ENCODE measurements at regions not wholly inside any gene's neighbourhood (a gene's known extent, or its start where the extent isn't known, plus 50 kb on each side); places are given as distances from the start of the nearest gene placed in this dataset.

DNA sequence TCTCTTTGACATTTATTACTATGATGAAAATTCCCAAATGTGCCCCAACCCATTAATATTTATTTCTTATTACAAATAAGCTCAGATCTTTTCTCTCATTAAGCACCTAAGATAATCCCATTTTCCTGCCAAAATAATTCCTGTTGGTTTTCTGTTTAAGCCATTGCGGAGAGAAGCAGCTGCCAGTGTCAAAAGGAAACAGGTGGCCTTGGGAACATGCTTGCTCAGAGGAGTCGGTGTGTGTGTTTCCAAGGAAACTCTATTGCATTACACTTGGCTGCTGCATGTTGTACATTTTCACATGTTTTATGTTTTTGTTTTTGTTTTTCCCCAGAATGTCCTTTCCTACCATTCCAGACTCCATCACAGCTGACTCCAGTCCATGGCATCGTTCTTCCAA lies 56.4 kb downstream of the CD24 start:
- Histone ChIP-seq H3K27me3 (no peaks in the 10 kb centered on the region), H3K9me3 (no peaks in the 10 kb centered on the region), H3K36me3 (no peaks in the 10 kb centered on the region), H3K4me1 (peaks cover 0 to 11% (median 0%) of the 10 kb centered on the region in 3 donors), H3K27ac (no peak overlapping the region), H3K4me3 (no peak overlapping the region)
- WGBS, 2 donors = 30 to 50% methylated on average over 3 of the region's 3 CpGs
- DNase-seq = no peak
- no peak for TF ChIP-seq POLR2A (IDR thresholded peaks at IDR 0.05)
- TF ChIP-seq, protein P1, sequence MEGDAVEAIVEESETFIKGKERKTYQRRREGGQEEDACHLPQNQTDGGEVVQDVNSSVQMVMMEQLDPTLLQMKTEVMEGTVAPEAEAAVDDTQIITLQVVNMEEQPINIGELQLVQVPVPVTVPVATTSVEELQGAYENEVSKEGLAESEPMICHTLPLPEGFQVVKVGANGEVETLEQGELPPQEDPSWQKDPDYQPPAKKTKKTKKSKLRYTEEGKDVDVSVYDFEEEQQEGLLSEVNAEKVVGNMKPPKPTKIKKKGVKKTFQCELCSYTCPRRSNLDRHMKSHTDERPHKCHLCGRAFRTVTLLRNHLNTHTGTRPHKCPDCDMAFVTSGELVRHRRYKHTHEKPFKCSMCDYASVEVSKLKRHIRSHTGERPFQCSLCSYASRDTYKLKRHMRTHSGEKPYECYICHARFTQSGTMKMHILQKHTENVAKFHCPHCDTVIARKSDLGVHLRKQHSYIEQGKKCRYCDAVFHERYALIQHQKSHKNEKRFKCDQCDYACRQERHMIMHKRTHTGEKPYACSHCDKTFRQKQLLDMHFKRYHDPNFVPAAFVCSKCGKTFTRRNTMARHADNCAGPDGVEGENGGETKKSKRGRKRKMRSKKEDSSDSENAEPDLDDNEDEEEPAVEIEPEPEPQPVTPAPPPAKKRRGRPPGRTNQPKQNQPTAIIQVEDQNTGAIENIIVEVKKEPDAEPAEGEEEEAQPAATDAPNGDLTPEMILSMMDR (IDR thresholded peaks at IDR 0.05) = no peak
- intact Hi-C loops (cut with DNase I) = no loop called here

DNA sequence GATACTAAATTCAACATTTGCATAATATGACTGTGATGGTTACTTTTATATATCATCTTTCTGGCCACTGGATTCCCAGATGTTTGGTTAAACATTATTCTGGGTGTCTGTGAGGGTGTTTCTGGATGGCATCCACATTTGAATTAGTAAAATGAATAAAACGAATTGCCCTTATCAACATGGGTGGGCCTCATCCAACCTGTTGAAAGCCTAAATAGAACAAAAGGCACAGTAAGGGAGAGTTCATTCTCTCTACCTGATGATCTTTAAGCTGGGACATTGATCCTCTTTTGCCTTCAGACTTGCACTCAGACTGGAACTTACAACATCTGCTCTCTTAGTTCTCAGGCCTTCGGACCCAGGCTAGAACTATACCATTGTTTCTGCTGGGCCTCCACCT lies 57.6 kb downstream of the CD24 start:
- Histone ChIP-seq H3K36me3 (no peaks in the 10 kb centered on the region), H3K4me1 (peaks cover 6 to 22% (median 6%) of the 10 kb centered on the region in 3 donors), H3K27me3 (no peaks in the 10 kb centered on the region), H3K27ac (no peak overlapping the region), H3K9me3 (no peaks in the 10 kb centered on the region), H3K4me3 (no peak overlapping the region)
- 81 to 83% methylated on average over 2 of the region's 2 CpGs for WGBS, 2 donors
- DNase-seq = no peak
- intact Hi-C loops (cut with DNase I) = no loop called here
- TF ChIP-seq, protein P1 (IDR thresholded peaks at IDR 0.05) = no peak
- TF ChIP-seq POLR2A (IDR thresholded peaks at IDR 0.05) = no peak

DNA sequence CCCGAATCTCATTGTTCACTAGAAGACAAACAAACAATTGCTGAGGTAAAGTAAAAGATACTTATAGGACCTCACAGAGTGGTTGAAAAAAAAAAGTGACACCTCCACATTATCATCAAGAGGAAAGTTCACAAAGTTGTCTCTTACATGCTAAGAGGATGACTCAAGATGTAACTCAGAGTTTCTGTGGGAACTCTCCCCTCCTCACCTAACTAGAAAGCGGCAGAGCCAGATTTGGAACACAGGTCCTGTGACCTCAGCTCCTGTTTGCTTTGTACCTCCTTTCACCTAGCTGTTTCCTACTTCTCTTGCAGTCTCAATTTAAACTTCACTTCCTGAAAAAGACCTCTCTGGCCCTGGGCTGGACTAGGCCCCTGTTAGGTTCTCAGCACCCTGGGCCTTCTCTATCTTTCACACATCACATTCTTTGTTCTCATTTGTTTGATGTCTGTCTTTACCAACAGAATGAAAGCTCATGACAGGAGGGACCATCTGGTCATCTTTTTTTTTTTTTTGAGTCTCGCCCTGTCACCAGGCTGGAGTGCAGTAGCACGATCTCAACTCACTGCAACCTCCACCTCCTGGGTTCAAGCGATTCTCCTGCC lies 60.8 kb downstream of the CD24 start:
- Histone ChIP-seq H3K4me3 (no peak overlapping the region), H3K9me3 (no peaks in the 10 kb centered on the region), H3K36me3 (no peaks in the 10 kb centered on the region), H3K4me1 (peaks cover 6 to 52% (median 20%) of the 10 kb centered on the region in 3 donors), H3K27me3 (no peaks in the 10 kb centered on the region), H3K27ac (peak overlapping the region; percentile 19 to 91 (median 82))
- TF ChIP-seq POLR2A (IDR thresholded peaks at IDR 0.05) = no peak
- TF ChIP-seq, protein P1 (IDR thresholded peaks at IDR 0.05) = no peak
- WGBS, 2 donors = 71 to 81% methylated on average over 5 of the region's 5 CpGs
- intact Hi-C loops (cut with DNase I) = no loop called here
- DNase-seq = no peak

DNA sequence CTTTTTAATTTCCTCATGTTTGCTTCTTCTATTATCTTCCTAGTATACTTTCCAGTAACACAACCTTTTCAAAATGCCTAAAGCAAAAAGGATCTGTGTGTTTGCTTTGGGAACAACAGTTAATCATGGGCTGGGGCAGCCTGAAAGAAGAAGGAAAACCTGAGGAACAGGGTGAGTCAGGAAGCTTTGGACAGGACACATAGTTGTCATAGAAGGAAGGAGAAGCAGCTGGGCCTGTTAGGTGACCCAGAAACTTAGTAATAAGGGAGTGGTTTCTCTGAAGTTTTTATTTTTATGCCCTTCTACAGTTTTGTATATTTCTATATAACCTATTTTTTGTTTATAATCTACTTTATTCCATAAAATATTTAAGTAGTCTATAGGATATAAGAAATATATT lies 61.4 kb downstream of the CD24 start:
- H3K36me3 ChIP-seq = no peaks in the 10 kb centered on the region
- H3K4me1 ChIP-seq = peaks cover 6 to 58% (median 20%) of the 10 kb centered on the region in 3 donors
- H3K4me3 ChIP-seq = no peak overlapping the region
- H3K9me3 ChIP-seq = no peaks in the 10 kb centered on the region
- intact Hi-C loops (cut with DNase I) = no loop called here
- peak overlapping the region; percentile 74 to 91 (median 86) for H3K27ac ChIP-seq
- no peaks in the 10 kb centered on the region for H3K27me3 ChIP-seq
- no peak for DNase-seq
- TF ChIP-seq, protein P1 (IDR thresholded peaks at IDR 0.05) = no peak
- TF ChIP-seq POLR2A (IDR thresholded peaks at IDR 0.05) = no peak

DNA sequence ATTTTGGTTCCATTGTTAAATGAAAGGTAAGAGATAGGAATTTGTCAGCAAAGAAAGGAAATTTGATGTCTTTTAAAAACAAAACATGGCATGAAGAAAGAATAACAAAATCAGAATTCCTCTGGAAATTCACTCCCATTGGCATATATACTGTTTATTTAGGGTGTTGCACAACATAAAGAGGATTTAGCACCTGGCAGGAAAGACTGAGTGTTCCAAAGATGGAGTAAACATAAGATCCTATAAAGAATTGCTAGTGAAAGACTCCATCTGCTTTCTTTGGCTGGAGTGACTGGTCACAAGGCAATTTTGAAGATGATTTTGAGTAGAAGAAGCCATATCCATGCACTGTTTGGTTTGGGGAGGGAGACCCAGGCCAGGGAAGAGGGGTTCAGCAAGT lies 62.4 kb downstream of the CD24 start:
- Histone ChIP-seq H3K27me3 (no peaks in the 10 kb centered on the region), H3K27ac (peak overlapping the region; percentile 74 to 91 (median 86)), H3K4me3 (no peak overlapping the region), H3K9me3 (no peaks in the 10 kb centered on the region), H3K36me3 (no peaks in the 10 kb centered on the region), H3K4me1 (peaks cover 6 to 69% (median 22%) of the 10 kb centered on the region in 3 donors)
- intact Hi-C loops (cut with DNase I) = no loop called here
- TF ChIP-seq POLR2A (IDR thresholded peaks at IDR 0.05) = no peak
- TF ChIP-seq, protein P1 (IDR thresholded peaks at IDR 0.05) = no peak
- no peak for DNase-seq

All from esophagus squamous epithelium (tissue), 5 donors.